Ovary (tissue), 3 donors: ENCODE measurements at regions not wholly inside any gene's neighbourhood (a gene's known extent, or its start where the extent isn't known, plus 50 kb on each side); places are given as distances from the start of the nearest gene placed in this dataset.

ENCODE experiments used
- CTCF ChIP-seq, 3 donors: fragments of 450-650 bp in 2 of 3; fragments of 200-600 bp in 1 of 3; IDR thresholded peaks; one replicate each; pipeline versions ENCODE4 v1.5.1 to v1.8.0; 2016 to 2022; ENCODE audit warnings: antibody characterized with exemption in 3 of 3, mild to moderate bottlenecking in 1 of 3
- EP300 ChIP-seq: sonication (generic); formaldehyde crosslinking; IDR thresholded peaks from one replicate; pipeline ENCODE4 v1.6.1; 2017; ENCODE audit warnings: antibody characterized with exemption
- POLR2A ChIP-seq: fragments of 450-650 bp; IDR thresholded peaks from one replicate; pipeline ENCODE4 v1.6.1; 2017; ENCODE audit warnings: antibody characterized with exemption, mild to moderate bottlenecking, moderate library complexity
- donor health status: DM: no; HTN: no; CAD: no.

DNA sequence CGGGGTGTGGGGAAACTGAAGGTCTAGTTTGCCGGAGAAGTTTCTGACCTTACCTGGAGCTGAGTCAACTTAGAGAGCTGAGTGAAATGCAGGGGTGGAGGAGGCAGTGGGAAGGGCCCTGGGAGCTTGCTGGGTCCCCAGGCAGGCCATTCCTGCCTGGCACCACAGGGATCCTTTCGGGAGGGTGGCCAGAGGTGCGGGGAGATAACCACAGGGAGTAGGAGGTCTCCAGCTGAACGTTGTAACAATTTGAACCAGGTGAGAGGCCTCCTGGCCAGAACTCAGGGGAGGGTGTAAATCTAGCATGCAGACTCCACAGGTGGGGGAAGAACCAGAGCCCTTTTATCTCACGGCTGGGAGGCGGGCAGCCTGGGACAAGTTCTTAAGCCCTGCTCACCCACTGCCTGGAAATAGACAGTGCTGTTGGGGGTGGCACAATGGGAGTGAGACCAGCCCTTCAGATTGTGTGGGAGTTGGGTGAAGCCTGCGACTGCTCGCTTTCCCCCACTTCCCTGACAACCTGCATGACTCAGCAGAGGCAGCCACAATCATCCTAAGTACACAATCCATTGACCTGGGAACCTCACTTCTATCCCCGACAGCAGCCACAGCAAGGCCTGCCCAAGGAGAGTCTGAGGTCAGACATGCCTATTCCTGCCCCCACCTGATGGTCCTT lies 247.4 kb downstream of the ADGRA3 start:
- TF ChIP-seq POLR2A (no peak), CTCF (IDR thresholded peaks at IDR 0.05) (no peak), EP300 (no peak)
